ENCODE measurements at regions not wholly inside any gene's neighbourhood (a gene's known extent, or its start where the extent isn't known, plus 50 kb on each side); places are given as distances from the start of the nearest gene placed in this dataset.

DNA sequence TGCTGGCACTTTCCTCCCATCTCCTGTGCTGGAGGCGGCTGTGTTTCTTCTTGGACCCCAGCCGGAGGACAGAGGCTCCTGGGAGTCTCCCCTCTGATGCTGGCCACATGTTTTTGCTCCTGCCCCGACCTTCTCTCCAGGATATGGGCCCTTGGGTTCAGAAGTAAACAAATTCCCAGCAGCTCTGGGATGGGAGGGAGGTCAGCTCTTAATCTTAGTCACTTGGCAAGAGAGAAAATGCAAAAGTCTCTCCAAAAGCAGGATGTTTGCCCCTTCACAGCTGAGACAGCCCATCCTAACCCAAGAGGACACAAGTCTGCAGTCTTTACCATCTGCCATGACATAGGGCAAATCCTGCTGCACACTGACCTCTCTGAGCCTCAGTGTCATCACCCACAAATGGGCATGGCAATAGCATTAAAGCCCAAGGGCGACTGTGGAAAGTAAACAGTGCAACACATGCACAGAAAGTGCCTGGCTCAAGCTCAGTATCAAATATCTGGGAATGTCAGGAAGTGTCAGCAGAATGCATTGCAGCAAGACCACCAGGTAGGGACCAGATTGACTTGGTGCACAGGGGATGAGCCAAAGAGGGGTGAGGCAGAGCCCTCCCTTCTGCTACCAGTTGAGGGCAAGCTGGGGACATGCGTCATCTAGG lies 117.0 kb upstream of the CXCL14 start:
- TF ChIP-seq, protein P1, sequence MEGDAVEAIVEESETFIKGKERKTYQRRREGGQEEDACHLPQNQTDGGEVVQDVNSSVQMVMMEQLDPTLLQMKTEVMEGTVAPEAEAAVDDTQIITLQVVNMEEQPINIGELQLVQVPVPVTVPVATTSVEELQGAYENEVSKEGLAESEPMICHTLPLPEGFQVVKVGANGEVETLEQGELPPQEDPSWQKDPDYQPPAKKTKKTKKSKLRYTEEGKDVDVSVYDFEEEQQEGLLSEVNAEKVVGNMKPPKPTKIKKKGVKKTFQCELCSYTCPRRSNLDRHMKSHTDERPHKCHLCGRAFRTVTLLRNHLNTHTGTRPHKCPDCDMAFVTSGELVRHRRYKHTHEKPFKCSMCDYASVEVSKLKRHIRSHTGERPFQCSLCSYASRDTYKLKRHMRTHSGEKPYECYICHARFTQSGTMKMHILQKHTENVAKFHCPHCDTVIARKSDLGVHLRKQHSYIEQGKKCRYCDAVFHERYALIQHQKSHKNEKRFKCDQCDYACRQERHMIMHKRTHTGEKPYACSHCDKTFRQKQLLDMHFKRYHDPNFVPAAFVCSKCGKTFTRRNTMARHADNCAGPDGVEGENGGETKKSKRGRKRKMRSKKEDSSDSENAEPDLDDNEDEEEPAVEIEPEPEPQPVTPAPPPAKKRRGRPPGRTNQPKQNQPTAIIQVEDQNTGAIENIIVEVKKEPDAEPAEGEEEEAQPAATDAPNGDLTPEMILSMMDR (IDR thresholded peaks at IDR 0.05): no peak

DNA sequence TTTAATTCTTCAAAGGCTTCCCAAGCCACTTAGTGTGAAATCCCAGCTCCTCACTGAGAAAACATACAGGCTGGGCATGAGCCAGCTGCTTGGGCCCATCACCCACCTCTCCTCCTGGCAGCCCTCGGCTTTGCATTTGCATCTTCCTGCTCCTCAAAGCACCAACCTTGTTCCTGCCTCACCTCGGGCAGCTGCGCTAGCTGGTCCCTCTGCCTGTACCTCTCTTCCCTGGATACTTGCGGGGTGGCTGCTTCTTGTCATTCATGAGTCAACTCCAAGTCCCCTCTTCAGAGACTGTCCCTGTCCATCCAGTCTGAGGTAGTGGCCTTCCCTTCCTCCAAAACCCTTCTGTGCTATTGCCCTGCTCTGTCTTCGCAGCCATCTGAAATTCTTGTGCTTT lies 116.1 kb upstream of the CXCL14 start:
- TF ChIP-seq, protein P1 (IDR thresholded peaks at IDR 0.05): no peak

DNA sequence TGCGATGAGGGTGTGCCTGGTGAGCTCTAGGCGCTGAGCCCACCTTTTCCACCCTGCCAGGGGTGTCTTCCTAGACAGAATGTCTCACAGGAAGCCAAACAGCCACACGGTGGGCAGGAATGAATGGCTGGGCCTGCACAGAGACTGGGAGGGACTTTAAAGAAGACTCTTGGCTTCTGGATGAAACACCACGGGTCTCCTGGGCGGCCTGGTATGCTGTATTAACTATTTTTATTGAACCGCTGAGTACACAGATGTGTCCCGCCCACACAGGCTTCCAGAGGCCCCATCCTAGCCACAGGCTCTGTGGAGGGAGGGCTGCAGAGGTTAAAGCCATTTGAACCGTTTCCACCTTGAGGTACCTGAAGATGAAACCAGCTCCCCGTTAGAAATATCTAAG lies 115.2 kb upstream of the CXCL14 start:
- TF ChIP-seq, protein P1 (IDR thresholded peaks at IDR 0.05): no peak

DNA sequence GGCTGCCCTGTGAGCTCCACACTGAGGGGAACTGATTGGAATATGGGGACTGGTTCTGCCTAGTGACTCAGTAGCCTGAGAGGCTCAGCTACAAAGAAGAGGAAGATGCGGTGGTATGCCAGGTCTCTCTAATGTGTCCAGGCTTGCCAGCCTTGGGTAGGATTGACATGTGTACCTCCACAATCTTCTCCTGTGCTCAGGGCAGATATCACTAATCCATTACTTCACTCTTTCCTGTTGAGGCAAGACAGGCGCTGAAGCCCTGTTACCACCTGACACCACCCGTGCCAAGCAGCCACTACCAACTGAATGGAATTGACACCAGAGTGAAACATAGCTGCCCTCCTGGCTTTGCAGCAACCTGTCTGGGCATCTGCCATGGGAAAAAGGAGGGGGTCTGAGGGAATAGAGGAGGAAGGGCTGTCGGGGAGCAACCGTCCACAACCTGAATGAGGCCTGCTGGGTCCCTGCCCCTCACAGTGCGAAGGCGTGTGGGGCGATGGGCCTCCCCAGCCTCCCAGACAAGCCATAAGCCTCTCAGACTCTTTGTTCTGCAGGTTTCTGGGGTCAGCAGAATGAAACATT lies 114.7 kb upstream of the CXCL14 start:
- TF ChIP-seq, protein P1 (IDR thresholded peaks at IDR 0.05): no peak

DNA sequence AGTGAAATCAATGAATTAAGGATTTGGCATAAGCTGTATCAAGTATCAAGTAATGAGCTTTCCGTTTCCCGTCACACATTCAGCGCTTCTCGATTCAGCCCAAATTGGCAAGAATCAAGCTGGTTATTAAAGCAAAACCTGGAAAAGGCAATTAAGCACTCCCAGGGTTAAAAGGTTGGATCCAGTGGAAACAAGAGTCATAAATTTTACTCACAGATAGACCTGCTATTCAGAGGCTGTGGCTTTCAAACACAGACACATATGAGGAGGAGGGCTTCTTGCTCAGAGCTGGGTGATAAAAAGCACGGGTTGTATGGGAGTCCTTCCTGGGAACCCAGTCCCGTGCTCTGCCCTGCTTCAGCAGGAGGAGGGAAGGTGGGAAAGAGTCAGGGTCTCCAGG lies 112.3 kb upstream of the CXCL14 start:
- TF ChIP-seq, protein P1 (IDR thresholded peaks at IDR 0.05): no peak

DNA sequence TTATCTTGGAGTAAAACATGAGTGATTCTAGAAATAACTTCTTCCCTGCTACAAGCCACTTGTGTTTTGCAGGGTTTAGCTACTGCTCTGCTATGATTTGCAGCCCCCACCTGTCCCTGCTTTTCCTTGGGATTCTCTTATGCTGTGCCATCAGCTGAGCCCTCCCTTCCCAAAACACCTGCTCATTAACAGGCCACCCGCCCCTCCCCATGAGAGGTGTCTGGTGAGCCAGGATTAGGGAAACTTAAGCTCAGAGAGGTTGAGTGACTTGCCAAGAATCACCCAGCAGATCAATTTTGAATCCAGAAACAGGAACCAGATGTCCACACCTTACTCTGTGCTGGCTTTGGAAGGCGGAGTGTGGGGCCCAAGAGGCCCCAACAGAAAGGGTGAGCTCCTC lies 111.7 kb upstream of the CXCL14 start:
- TF ChIP-seq, protein P1 (IDR thresholded peaks at IDR 0.05): no peak

DNA sequence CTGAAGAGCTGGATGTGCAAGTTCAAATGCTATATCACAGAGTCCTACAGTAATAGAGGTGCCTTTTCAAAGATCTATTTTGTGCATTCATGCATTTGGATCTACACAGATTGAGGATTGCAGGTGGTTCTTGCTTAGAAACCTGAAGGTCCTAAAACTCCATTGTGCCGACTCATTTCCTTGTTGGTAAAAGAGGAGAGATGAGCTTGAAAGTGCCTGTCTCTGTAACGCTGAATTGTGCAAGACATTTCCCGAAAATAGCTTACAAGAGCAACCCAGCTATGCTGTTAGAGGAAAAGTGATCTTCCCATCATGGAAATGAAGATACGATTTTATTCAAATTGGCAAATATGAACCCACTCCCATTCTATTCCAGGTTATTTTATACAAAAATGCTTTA lies 110.7 kb upstream of the CXCL14 start:
- TF ChIP-seq, protein P1 (IDR thresholded peaks at IDR 0.05): no peak
